Stimulated activated CD4-positive, alpha-beta T cell treated with anti-CD3 and anti-CD28 coated beads, Interleukin-4, amount 100 ng/mL, for 24 hours (primary cell): ENCODE measurements at regions not wholly inside any gene's neighbourhood (a gene's known extent, or its start where the extent isn't known, plus 50 kb on each side); places are given as distances from the start of the nearest gene placed in this dataset.

Source experiments
- DNase-seq: peaks from one replicate; pipeline ENCODE4 v3.0.0-alpha.2; 2020

DNA sequence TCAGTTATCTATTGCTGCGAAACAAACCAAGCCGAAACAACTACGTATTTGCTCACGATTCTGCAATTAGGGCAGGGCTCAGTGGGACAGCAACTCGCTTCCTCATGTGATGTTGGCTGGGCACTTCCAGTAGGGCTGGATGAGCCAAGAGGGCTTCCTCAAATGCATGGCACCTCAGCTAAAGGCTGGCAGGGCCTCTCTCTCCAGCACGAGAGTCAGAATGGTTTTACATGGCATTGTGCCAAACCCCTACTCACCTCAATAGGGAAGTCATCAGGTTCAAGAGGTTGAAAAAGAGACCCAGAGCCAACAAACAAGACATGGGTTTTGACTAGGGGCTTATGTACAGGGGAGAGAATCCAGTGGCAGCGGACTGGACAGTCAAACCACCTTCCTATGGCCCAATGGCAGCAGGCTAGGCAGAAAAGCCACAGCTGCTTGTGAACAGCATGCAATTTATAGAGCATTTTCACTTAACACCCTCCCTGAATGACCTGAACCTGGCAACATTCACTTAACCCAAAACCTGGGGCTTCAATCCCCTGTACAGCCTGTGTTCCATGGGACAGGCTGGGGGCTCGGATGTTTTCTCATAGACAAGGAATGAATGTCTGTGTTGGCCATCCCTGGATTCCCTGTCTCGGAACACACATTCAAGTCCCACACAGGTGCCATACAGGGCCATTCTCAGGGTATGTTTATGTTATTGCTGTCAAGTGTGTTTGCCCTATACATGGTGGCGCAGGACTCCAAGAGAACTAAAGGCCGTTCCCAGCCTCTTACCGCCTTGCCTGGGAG lies 154.2 kb upstream of the NAV2 start:
- DNase-seq, result no peak

- DNase-seq, result peak; percentile 70
Observed at GRCh38 chr11:19557720-19558140, 154.9 kb upstream of the NAV2 start.

- no peak for DNase-seq
Observed at GRCh38 chr11:19557185-19557584, 155.5 kb upstream of the NAV2 start.

DNA sequence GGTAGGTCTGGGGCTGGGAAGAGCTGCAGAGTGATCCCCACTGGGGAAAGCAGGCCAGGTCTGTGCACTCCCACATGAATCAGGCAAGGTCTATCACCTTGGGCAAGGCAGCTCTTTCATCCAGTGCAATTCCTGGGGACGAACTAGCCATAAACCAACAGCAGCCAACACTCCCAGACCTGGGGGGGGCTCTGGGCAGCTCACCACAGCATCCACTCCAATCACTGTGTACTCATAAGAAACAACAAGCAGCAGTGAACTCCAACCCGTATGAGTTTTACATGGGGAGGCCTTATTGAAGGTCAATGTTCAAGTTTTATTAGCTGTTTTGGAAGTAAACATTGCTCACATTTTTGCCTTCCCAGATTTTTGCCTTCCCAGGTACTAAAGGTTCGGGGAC lies 157.4 kb upstream of the NAV2 start:
- no peak for DNase-seq

- peak; percentile 76 for DNase-seq
Observed at GRCh38 chr11:19553683-19554333, 158.8 kb upstream of the NAV2 start.

DNA sequence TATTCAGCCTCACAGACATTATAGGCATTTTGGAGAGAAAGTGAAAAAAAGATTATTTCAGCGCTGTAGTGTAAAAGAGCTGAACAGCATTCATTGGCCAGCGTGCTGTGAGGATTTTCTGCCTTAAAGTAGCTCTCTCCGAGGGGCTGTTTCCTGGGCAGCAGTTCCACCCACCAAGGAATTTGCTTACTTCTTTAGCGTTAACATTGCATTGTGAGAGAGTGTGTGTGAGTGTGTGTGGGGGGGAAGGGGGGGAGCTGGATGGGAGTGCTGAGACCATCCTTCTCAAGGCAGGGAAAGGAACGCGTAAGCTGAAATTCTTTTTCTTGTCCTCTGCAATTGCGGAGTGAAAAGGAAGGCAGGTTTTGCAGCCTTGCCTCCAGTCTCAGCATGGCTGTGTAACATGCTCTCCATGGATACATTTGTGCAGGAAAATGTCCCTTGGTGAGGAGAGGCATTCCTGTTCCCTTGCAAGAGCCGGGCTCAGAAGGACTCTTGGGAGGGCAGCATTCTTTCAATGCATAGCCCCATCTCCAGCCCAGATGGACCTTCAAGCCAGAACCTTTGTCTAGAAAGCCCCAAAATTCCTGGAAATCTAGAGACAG lies 159.9 kb upstream of the NAV2 start:
- DNase-seq, result no peak

DNA sequence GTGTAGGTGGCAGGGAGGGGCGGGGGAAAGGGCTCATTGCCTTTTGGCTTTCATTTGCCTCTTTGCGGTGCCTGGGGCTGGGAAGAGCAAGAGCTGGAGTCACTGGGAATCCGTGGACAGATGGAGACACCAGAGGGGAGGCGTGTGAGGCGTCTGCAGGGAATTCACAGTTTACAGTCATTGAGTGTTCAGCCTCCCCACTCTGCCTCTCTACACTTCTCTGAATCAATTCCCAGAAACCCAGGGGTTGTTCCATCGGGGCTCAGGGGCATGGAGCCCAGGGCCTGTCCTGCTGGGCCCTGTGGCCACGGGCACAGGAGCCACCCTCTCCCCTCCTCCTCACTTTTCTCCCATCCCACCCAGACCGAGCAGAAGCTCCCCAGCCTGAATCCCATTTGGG lies 160.5 kb upstream of the NAV2 start:
- DNase-seq, result no peak

GRCh38 chr11:19551457-19551856 lies 161.2 kb upstream of the NAV2 start:
- DNase-seq, result no peak

GRCh38 chr11:19547044-19547443 lies 165.6 kb upstream of the NAV2 start:
- DNase-seq, result no peak

GRCh38 chr11:19546325-19546724 lies 166.3 kb upstream of the NAV2 start:
- no peak for DNase-seq

GRCh38 chr11:19541521-19542049 lies 171.1 kb upstream of the NAV2 start:
- no peak for DNase-seq

DNA sequence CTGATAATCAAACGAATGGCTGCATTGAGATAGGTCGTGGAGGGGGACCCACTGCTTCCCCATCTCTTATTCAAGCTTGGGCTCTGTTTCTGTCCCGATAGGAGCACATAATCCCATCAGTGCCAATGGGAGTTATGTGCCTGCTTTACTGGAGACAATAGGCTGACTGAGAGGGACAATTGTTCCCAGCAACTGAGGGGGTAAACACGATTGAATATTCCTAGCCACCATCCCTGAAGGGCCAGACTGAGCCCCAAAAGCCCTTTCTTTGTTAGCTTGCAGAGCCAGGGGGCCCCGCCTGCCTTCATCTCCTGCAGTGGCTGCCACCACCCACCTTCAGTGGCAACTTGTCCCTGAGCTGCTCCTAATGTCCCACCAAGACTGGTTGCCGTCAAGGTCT lies 172.8 kb upstream of the NAV2 start:
- no peak for DNase-seq

DNA sequence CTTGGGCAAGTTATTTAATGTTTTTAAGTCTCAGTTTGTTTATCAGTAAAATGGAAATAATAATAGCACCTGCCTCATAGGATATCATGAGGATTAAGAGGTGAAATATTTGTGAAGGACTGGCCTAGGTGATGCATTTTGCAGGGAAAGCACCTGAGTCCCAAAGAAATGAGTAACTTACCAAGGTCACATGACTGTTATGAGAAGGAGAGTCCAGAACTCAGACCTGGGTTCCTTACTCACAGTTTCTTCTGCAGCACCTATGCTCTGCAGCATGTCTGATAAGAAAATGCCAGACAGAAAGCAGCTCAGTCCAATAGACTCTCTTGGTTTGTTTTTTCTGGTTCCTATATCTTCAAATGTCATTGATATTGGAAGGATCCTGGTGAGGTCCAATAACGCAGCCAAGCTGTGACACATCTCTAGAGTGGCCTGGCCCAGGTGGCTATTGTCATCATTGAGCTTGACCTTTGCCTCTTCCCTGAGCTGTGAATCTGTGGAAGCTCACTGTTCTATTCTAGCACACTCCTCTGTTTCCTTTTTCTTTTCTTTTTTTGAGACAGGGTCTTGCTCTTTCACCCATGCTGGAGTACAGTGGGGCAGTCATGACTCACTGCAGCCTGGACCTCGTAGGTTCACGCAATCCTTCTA lies 174.7 kb upstream of the NAV2 start:
- DNase-seq, result no peak

- DNase-seq, result no peak
Observed at GRCh38 chr11:19536131-19536530, 176.5 kb upstream of the NAV2 start.

DNA sequence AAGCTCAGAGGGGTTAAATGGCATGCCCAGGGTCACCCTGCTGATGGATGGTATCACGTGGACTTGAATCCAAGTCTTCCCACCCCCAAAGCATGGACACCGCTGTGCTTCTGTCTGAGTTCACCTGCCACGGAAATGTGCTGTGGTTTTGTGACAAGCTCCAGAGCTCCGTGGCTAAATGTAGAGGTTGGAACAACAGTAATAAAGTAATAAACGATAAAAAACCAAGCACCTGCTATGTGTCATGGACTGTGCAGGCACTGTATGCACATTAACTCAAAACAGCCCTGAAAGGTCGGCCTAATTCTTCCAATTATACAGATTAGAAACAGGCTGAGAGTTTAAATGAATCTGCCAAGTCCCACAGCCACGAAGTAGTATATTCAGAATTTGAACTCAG lies 182.1 kb upstream of the NAV2 start:
- DNase-seq, result no peak

GRCh38 chr11:19526119-19526518 lies 186.5 kb upstream of the NAV2 start:
- DNase-seq, result no peak

- no peak for DNase-seq
Observed at GRCh38 chr11:19525714-19526113, 186.9 kb upstream of the NAV2 start.

DNA sequence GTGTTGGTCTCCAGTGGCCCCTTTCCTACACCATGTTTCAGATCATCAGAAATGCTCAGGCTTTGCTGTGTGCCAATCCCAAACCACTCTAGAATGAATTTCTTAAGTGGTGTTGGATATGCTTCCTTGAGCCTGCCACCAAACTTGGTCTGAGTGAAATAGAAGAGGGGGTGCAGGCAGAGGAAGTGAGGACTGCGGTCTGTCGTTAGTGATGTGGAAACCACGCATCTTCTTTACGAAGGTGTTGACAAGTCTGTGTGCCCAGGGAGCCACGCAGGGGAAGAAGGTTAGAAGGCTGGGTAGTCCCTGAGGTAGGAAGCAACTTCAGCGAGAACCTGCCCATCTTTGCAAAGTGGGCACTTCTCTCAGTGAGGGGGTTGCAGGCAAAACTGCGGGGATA lies 187.4 kb upstream of the NAV2 start:
- no peak for DNase-seq

- no peak for DNase-seq
Observed at GRCh38 chr11:19524171-19524671, 188.4 kb upstream of the NAV2 start.

- DNase-seq, result no peak
Observed at GRCh38 chr11:19520681-19521080, 192.0 kb upstream of the NAV2 start.

DNA sequence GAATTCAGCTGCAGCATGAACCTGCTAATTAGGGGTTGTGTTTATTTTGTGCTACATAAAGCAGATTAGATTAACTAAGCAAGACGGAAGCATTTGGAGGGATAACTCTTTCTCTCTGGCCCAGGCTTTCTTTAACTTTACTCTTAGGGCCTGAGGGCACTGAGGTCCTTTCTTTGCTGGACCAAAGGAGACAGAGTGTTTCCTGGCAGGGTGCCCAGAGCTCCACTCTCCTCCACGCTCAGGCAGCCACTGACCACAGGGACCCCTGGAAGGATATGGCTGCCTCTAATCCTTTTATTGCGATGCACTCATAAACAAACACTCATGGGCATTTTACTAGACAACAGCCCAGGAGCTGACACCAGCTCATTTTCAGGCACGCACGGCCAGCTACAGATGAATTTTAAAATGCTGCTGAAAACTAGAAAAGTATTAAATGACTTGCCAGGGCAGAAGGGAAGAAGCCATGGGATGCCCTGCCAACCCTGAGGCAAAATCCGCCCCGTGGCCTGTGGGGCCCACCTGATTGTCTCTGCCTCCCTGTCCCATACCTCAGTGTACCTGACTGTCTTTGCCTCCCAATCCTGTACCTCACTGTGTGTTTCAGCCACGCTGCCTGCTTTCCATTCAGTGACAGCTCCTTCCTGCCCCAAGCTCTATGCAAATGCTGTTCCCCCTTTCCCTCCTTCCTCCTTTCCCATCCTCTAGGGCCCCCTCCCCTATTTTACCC lies 192.6 kb upstream of the NAV2 start:
- DNase-seq, result no peak

DNA sequence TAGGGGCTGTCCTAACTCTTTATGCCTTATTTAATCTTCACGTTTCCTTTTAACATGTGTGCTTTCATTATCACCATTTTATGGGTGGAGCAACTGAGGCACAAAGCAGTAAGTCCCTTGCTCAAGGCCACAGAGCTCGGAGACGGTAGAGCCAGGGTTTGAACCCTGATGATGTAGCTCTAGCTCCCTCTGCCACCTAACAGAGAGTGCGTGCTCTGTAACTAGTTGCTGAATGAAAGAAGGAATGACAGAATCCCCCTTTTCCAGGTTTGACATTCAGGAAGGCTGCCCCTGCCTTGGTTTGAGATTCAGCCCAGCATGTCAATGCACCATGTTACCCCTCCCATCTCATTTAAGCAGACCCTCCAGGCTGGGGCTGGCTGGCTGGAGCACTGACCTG lies 193.3 kb upstream of the NAV2 start:
- no peak for DNase-seq

DNA sequence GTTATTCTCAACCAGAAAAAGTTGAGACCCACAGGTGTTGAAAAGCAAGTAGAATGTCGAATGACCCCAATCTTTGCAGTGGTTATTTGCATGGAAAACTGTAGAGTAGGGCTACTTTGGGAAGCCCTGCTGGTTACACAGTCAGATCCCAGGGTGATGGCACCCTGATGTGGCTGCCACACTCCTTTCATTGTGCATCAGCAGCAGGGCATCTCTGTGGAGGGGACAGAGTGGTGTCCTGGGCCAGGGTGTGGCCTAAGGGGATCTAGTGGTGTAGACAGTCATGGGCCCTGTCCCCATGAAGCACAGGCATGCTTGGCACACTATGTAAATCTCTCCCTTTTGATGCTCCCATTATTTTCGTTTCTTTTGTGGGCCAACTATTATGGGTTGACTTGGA lies 199.4 kb upstream of the NAV2 start:
- DNase-seq, result no peak
